22Rv1 (cell line): ENCODE measurements at regions not wholly inside any gene's neighbourhood (a gene's known extent, or its start where the extent isn't known, plus 50 kb on each side); places are given as distances from the start of the nearest gene placed in this dataset.
"Not testable (repeated sequence)": the region's sequence is repeated elsewhere in the genome, so short reads cannot be mapped to it uniquely, and the experiment has no call there.

Experiments
- CTCF ChIP-seq: fragments of 450-650 bp; IDR thresholded peaks from 2 replicates; pipeline ENCODE4 v1.5.1; 2017; ENCODE audit warnings: mild to moderate bottlenecking
- ZFX ChIP-seq: fragments of 450-650 bp; IDR thresholded peaks from 2 replicates; pipeline ENCODE4 v1.6.1; 2017; ENCODE audit warnings: antibody characterized with exemption, borderline replicate concordance

DNA sequence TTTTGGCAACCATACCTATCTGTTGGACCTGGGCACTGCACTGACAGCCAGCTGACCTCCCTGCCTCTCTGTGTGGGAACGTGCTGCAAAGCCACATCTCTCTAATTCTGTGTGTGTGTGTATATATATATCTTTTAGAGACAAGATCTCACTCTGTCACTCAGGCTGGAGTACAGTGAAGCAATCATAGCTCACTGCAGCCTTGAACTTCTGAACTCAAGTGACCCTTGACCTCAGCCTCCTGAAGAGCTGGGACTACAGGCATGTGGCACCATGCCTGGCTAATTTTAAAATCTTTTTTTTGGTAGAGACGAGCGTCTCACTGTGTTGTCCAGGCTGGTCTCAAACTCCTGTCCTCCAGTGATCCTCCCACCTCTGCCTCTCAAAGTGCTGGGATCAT lies 282.2 kb upstream of the PLGLB2 start:
- TF ChIP-seq CTCF, ZFX: not testable (repeated sequence)
